GM10248 (cell line): ENCODE measurements at regions not wholly inside any gene's neighbourhood (a gene's known extent, or its start where the extent isn't known, plus 50 kb on each side); places are given as distances from the start of the nearest gene placed in this dataset.

Experiments used
- CTCF ChIA-PET: fragments of 300-600 bp; sonication (Branson Sonifier 250); formaldehyde crosslinking; extraction: SDS; loops from one replicate; lab custom pipeline; 2021; ENCODE audit warnings: antibody characterized with exemption; lab: Yijun Ruan, JAX
- POLR2A ChIA-PET: fragments of 350-650 bp; sonication (Branson Sonifier 250); formaldehyde crosslinking; extraction: SDS; loops from one replicate; lab custom pipeline; 2020; ENCODE audit warnings: antibody characterized with exemption; lab: Yijun Ruan, JAX
- DNase-seq: peaks from one replicate; pipeline ENCODE4 v3.0.0; 2012; ENCODE audit errors: extremely low spot score
- CTCF ChIP-seq: IDR thresholded peaks from 2 replicates; pipeline ENCODE4 v1.5.1; 2012; ENCODE audit warnings: mild to moderate bottlenecking, low read depth; ENCODE audit errors: extremely low read depth, missing control alignments, control extremely low read depth

GRCh38 chr4:14596437-14596836, 405.8 kb upstream of the CPEB2 start:
- TF ChIP-seq CTCF = no peak
- POLR2A ChIA-PET = no interaction called here
- CTCF ChIA-PET = interaction anchor here (1.0 to 2.5 kb wide), 2 partner anchors 9 to 11 kb away, joined by 3 to 6 read pairs; no protein-coding TSS in a partner anchor
- no peak for DNase-seq

- DNase-seq = no peak
- ChIA-PET CTCF (interaction anchor here (1.0 to 2.5 kb wide), 2 partner anchors 9 to 11 kb away, joined by 3 to 6 read pairs; no protein-coding TSS in a partner anchor), POLR2A (no interaction called here)
- TF ChIP-seq CTCF = no peak
Observed at GRCh38 chr4:14596904-14597303, 405.4 kb upstream of the CPEB2 start.

GRCh38 chr4:14602206-14602605, 400.1 kb upstream of the CPEB2 start:
- ChIA-PET CTCF (no interaction called here), POLR2A (no interaction called here)
- no peak for DNase-seq
- no peak for TF ChIP-seq CTCF

- ChIA-PET POLR2A (no interaction called here), CTCF (interaction anchor here (1.5 to 1.8 kb wide), 2 partner anchors 12 to 27 kb away, joined by 3 to 7 read pairs; no protein-coding TSS in a partner anchor)
- no peak for DNase-seq
- TF ChIP-seq CTCF = no peak
Observed at GRCh38 chr4:14607001-14607400, 395.3 kb upstream of the CPEB2 start.

- POLR2A ChIA-PET = no interaction called here
- CTCF ChIA-PET = interaction anchor here (1.5 kb wide), 1 partner anchor 26 kb away, joined by 3 read pairs; no protein-coding TSS in a partner anchor
- no peak for TF ChIP-seq CTCF
- no peak for DNase-seq
Observed at GRCh38 chr4:14607578-14607977, 394.7 kb upstream of the CPEB2 start.

GRCh38 chr4:14608630-14609029, 393.7 kb upstream of the CPEB2 start:
- DNase-seq = no peak
- no peak for TF ChIP-seq CTCF
- ChIA-PET CTCF (no interaction called here), POLR2A (no interaction called here)
